Colon (tissue), 2 donors: ENCODE measurements at regions not wholly inside any gene's neighbourhood (a gene's known extent, or its start where the extent isn't known, plus 50 kb on each side); places are given as distances from the start of the nearest gene placed in this dataset.

Source experiments
- FAIRE-seq: peaks from 2 replicates; lab custom pipeline; 2012; peaks lifted over from hg19 to GRCh38; lab: Jason Lieb, UNC
- donor health status: control.
- donor health status: control.

DNA sequence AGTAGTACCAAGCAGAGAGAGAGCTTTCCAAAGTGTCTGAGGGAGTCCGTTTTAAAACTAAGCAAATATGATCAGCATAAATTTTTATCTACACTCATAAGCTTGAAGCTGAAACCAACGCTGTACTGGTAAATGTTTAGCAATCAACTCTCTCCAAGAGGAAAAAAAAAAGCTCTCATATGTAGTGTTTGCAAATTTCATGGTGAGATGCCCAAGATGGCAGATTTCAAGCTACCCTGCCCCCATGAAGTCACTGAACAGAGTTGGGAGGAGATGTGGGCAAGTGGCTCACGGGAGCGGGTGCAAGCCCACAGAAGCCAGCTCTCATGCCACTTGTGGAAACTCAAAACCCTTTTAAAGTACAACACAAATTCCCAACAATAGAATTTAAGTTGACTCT lies 475.8 kb downstream of the BCAT1 start:
- no peak for FAIRE-seq

DNA sequence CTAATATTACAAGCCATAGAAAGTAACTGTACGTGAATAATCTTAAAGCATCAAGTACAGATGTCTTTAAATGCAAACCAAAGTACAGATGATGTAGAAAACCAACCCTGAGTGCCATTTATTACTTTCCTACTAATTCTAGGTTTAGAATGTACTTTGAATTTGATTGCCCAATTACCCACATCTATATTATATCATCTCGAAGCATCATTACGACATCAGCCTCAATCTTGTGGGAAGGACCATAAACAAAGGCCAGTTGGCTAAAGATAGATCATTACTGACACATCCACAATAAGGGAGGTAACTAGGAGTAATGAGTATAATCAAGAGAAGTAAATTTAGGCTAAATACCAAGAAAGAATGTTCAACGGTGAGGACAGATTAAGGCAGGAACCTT lies 478.9 kb downstream of the BCAT1 start:
- no peak for FAIRE-seq

DNA sequence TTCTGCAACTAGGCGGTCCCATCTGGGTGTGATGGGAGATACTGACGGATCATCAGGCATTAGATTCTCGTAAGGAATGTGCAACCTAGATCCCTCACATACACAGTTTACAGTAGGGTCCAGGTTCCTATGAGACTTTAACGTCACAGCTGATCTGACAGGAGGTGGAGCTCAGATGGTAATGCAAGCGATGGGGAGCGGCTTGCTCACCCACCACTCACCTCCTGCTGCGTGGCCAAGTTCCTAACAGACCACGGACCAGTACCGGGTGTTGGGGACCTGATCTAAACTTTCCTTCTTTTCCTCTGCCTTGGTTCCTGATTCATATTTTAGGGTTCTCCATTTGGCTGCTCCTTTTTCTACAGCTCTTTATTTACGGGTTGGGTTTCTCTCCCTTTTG lies 479.8 kb downstream of the BCAT1 start:
- FAIRE-seq, result no peak

DNA sequence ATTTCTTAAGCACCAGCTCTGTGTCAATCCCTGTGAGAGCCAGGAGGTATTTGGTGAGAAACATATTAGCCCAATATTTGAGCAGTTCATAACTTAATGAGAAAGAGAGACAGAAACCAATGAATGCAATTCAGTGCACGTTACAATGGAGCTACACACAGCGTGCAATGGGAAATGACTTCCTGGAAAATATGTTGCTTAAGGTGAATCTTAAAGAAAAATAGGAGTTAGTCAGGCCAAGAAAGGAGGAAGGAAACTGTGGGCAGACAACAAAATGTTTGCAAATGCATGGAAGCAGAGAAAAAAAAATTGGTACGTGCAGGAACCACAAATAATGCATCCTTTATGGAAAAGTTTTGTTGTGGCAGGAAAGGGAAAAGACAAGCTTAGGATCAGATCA lies 481.7 kb downstream of the BCAT1 start:
- no peak for FAIRE-seq

DNA sequence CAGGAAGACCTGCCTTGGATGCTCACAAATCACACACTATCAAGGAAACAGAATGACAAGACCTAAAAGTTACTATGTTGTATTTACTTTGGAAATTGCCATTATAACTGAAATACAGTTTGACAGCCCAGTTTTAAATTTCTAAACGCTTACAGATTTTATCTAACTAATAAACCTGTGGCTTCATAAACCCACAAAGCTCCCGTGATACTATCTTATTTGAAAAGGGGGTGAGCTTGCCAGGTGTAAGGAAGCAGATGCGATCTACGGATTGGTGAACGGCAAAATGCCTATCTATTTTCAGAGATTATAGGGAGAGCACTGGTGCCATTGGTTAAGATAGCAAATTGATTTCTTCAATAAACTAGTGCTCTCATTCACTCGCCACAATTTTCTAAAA lies 485.5 kb downstream of the BCAT1 start:
- no peak for FAIRE-seq

DNA sequence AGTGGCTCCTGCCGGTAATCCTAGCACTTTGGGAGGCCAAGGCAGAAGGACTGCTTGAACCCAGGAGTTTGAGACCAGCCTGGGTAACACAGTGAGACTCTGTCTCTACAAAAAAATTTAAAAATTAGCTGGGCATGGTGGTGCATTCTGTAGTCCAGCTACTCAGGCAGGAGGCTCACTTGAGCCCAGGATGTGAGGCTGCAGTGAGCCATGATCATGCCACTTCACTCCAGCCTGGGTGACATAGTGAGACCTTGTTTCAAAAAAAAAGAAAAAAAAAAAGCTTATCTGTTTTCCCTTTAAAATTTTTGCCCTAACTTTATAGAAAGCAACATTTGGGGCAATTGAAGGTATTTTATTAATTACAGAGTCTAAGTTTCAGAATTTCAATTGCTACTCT lies 486.0 kb downstream of the BCAT1 start:
- FAIRE-seq, result no peak

DNA sequence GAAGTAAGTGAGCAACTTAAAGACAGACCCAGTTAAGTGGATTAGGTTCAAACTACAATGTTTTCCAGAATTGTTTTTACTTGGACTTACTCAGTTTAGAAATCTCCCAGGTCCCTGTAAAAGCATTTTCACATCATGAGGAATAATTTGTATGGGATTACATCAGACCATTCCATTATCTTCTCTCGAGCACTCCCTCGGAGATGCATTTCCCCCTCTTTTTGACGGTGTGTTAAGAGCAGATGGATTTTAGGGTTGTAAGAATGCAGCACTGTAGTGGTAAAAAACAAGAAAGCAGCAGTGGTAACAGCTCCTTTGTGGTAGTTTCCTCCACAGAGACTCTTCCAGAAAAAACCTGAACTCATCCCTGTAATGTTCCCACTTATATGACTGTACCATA lies 488.4 kb downstream of the BCAT1 start:
- no peak for FAIRE-seq

DNA sequence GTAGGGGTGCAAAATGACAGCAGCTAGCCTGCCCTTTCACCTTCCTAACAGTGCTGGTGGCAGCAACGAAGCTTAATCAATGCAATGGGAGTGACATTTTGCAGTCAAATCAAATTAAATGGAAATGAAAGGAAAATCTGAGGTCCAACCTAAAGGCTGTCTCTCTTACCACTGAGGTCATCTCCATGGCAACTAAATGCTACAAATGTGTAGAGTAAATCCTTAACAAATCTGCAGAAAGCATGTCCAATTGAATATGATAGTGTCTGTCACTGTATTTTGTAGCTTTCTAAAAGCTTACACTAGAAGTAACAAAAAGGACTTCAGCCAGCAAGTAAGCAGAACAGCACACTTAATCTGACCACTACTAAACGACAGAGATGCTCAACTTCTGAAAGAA lies 488.8 kb downstream of the BCAT1 start:
- no peak for FAIRE-seq

DNA sequence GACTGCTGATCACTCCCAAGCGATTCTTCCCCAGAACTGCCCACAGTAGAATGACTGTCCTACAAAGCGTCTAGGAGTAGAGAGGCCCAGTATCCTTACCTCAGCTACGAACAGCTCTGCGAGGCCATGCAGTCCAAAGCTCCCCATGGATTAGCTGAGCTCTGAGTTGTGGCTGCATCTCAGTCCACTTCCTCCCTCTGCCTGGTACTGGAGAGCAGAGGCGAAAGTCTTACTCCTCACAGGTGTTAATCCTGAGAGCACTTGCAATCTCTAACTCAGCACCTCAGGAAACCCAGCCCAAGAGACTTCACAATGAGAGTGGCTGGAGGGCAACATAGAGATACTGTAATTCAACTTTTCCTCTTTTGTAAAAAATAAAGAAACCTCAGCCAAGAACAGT lies 493.1 kb downstream of the BCAT1 start:
- no peak for FAIRE-seq

DNA sequence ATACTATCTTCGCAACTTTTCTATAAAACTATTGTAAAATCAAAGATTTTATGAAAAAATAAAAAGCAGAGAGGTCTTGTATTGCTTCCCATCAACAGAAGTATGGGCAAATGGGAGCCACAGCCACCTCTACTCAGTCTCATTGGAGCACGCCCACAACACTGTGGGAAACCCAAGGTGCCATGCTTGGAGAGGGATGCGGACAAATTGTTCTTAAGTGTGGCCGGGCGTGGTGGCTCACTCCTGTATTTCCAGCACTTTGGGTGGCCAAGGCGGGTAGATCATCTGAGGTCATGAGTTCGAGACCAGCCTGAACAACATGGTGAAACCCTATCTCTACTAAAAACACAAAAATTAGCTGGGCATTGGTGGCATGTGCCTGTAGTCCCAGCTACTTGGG lies 498.2 kb upstream of the SOX5 start:
- FAIRE-seq, result no peak

DNA sequence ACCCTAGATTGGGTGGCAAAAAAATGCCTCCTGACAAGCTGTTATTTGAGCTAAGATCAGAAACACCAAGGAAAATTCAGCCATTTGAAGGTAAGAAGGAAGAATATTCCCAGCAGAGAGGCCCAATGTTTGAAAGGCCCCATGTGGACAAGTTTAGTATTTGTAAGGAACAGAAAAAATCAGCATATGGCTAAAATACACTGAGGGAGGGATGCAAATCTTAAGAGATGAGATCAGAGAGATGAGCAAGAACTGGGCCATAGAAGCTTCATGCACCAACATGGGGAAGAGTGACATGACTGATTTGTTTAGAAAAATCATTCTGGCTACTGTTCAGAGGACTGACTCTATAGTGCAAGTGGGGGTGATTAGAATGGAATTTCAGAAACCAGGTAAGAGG lies 496.8 kb upstream of the SOX5 start:
- no peak for FAIRE-seq

DNA sequence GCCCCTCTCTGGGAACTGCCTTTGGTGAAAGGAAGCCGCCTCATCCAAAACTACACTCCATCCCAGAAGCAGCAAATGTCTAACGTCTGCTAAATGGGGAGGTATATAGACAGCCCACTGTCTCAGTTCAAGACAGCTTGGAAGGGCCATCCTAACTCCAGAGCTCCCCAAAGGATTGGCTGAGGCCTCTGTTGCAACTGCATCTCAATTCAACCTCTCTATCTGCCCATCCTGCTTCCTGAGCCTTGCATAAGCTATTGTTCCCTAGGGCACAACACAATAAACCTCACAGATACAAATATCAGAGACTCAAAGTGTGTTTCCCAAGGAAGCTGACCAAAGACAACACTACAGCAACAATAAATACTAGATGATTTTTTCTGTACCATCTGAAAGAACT lies 495.2 kb upstream of the SOX5 start:
- FAIRE-seq, result no peak

DNA sequence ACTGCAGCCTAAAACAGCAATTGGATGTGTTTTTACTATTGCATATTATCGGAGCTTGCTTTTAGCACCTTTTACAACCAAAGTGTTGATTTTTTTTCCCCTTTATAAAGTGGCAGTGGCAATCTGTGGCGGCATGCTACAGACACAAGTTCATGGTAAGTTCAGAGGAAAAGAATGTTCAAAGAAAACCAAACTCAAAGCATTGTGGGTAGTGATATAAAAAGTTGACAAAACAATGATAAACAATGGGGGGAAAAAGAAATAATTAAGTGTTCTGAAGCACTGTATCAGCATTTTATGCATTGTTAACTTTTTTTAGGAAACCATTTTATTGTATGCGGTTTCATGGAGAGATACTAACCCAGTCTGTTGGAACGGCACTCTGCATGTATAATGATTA lies 492.0 kb upstream of the SOX5 start:
- no peak for FAIRE-seq

DNA sequence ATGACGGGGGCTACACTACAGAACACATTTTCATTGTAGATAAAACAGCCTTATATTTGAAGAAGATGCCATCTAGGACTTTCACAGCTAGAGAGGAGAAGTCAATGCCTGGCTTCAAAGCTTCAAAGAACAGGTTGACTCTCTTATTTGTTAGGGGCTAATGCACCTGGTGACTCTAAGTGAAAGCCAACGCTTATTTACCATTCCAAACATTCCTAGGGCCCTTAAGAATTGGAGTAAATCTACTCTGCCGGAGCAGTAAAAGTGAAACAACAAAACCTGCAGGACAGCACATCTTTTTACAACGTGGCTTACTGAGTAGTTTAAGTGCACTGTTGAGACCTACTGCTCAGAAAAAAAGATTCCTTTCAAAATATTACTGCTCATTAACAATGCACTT lies 487.2 kb upstream of the SOX5 start:
- no peak for FAIRE-seq

DNA sequence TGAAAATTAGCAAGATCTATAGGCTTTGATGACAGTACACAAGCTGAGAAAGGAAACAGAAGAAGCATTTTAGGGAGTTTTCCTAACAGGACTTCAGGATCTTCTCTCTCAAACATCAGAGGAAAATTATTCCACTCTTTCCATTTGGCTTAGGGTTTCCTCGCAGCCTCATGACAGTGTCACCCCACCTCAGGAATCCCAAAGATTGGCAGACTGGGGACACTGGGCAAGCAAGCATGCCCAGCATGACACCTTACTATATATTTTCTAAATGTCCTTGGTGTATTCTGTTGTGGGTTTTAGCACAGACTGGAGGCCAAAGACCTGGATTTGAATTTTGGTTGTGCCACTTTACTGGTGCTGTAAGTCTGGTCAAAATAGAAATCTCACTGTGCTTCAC lies 482.4 kb upstream of the SOX5 start:
- FAIRE-seq, result no peak

DNA sequence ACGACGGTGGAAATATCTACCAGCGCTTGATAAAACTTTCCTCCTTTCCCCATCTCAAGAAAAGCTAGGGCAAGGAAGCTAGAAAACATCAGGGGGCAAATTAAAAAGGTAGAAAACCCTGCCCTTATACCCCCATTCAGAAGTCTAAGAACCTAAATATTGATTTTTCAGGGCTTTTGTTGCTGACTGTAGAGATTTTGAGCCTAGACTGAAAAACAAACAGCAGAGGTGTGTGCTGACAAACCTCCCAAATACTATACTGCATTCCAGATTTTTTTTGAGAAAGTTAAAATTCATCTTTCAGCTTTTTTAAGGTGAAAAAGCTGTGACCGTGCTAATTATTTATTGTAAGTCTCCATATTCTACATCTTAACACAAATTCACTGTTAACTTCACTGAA lies 478.3 kb upstream of the SOX5 start:
- FAIRE-seq, result no peak

DNA sequence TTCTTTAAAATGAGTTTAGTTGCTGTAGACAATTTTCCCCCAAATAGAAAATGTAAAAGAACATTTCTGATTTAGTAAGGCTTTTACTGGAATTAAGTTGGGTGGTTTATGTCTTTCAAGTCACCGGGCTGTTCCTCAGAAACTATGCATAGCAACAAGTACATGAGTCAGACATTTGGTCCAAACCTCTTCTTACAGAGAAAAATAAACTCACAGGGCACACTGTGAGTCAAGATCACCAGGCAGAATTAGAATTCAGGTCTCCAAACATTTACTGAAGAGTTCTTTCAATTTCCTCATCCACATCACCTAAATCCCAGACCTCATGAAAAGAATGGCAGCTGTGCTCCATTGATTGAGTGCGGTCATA lies 476.1 kb upstream of the SOX5 start:
- FAIRE-seq, result no peak

DNA sequence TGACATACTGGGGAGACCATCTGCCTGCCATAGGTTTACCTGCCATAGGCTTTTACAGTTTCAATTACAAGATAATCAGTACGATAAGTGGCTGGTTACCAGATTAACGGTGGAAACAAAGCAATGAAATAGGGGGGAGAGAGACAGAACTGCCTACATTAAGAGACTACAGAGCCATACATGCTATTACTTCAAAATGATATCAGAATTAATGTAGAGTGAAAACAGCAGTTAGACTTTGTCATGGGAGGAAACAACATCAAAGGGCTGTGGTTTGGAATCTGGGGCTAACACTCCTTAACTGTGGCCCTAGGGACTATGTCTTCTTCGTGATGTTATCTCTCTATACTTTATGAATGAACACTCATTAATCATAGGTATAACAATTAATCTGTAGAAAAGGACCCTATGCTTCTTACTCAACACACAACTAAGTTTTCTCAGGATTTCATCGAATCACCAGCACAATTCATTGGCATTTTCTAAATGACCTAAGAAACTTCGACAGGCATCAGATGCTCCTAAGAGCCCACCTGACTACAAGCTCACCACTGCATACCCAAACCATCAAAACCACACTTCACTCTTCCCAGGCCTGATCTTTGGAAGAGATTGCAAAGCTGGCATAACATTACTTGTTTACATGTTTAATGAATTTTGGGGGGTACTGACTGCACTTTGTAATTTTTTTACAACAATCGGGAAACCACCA lies 475.6 kb upstream of the SOX5 start:
- no peak for FAIRE-seq

DNA sequence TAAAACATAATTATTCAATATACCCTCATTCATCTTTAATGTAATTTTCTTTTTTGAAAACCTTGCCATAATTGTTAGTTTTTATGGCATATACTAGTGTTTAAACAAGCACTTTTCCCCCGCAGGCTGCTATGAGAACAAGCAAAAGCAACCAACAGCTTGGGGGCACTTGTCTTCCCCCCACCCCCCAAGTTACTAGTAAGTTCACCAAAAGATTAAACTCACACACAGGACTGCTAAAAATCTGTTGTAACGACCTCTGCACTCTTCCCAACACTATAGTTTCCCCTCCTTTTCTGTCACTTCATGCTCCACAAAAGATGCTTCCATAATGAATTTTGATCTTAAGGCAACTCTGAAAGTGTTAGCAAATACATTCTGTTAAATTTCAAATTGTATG lies 474.9 kb upstream of the SOX5 start:
- no peak for FAIRE-seq

DNA sequence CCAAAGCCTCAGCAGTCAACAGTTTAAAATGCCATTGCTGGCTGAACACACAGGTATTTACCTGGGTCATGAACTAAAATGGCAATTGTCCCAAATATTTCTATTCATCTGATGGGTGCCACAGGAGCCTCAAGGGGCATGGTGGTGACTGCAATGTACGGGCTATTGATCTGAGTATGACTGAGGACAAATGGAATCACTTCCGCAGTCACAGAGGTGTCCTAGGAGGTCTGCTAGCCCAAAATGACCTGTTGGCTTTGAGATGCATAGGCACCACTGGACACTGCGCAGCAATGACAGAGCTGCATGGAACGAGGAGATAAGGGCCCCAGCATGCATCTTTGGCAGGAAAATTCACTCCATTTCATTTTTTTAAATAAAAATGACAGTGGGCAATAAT lies 474.1 kb upstream of the SOX5 start:
- no peak for FAIRE-seq

DNA sequence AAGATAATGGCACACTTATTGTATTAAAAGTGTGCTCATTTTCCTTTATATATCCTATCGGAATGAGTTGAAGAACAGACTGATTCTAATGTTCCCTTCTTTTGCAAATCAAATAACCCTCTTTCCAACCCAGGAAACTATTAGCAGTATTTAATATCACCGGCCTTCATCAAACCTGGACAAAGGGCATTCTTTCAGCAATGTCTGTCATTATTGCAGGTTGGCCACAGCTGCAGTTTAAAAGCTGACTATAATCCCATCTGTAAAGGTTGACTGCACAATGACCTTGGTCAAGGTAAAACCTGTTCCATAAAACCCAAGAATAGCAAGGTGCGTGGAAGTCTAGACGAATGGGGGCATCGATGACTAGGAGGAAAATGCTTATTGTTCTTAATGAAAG lies 472.3 kb upstream of the SOX5 start:
- no peak for FAIRE-seq

DNA sequence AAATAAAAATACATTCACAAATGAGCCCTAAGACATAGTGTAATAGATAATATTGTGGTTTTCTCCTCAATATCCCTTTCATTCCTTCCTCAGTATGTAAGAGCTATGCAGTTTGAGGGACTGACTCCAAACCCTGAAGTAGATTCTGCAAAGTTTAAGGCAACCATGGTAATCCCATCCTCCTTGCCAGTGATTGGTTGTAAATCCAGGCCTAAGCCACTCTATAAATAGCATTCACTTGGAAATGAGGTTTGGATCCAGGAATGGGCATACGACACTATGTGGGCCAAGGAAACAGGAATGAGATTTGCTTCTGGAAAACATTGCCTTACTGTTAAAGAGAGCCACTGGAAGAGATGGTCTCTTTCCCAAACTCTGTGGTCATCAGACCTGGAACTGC lies 468.7 kb upstream of the SOX5 start:
- FAIRE-seq, result no peak

DNA sequence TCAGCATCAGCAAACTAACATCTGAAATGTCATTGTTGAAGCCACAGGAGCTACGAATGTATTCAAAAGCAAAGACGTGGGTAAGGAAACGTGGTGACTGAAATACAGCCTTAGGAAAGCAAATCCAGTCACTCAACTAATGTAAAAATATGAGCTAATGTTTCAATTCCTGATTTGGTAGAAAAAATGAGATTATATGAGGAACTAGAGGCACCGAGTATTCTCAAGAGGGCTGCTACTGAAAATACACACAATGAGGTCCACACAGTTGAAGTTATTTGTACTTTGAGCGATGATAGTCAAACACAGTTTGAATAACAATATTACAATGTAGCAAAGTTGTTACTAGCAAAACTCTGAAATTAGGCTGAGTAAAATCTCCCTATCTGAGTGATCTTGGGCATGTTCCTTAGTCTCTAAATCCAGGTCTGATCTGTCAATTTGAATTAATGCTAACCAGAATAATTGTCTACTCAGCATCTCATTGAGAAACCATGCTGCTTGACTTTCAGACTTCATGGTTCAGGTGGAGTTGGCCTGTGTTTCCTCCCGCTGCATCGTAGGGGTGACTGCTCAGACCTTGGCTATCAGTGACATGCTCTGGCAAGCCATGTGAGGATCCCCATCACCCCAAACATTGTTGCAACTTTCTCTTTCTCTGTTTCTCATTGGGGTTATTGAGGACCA lies 467.1 kb upstream of the SOX5 start:
- no peak for FAIRE-seq

DNA sequence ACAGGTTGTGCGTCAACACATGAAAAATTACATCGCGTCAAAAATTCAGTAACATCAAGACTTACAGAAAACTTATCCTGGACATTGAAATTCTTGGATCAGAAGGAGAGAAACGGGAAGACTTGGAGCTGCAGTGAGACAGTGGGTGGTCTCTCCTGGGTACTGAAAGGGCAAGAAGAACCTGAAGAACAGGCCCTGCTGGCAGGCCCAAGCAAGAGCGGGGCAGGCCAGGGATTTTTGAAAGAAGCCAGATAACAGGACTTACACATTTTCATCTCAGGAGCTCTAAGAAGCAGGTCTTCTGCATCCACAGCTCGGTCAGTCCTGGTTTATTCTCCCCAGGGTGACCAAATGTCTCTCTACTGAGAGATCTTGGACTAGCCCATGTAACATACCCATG lies 466.5 kb upstream of the SOX5 start:
- no peak for FAIRE-seq

DNA sequence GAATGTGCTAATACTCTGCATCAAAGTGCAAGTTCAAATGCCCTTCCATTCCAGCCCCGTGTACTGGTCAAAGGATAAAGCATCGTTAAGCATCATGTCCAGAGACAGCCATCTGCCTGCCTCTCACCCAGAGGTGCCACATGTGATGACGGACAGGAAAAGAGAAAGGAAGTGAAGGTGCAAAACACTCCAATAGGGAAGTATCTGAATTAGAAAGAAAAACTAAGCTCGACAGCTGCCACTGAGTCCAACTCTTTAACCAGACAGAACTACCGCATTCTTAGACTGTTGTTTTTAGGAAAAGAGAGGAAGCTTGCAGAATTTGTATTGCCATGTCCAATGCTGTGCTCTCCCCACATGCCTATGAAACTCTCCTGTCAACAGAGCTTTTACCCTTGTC lies 465.0 kb upstream of the SOX5 start:
- FAIRE-seq, result no peak
